Fibroblast of the aortic adventitia (primary cell): ENCODE measurements at regions not wholly inside any gene's neighbourhood (a gene's known extent, or its start where the extent isn't known, plus 50 kb on each side); places are given as distances from the start of the nearest gene placed in this dataset.

Source experiments
- DNase-seq: peaks from one replicate; pipeline ENCODE4 v3.0.0-alpha.2; 2010; ENCODE audit warnings: low read depth
- H3K4me3 ChIP-seq: 2 replicates; pipeline ENCODE4 v1.5.1; 2011; ENCODE audit warnings: low read depth, mild to moderate bottlenecking, control low read depth, low read length, moderate library complexity
- TF ChIP-seq, protein P1 (sequence below): IDR thresholded peaks from 2 replicates; pipeline ENCODE4 v1.5.1; 2011; ENCODE audit warnings: mild to moderate bottlenecking, low read length, control low read depth, inconsistent platforms; ENCODE audit not compliant: insufficient read depth

DNA sequence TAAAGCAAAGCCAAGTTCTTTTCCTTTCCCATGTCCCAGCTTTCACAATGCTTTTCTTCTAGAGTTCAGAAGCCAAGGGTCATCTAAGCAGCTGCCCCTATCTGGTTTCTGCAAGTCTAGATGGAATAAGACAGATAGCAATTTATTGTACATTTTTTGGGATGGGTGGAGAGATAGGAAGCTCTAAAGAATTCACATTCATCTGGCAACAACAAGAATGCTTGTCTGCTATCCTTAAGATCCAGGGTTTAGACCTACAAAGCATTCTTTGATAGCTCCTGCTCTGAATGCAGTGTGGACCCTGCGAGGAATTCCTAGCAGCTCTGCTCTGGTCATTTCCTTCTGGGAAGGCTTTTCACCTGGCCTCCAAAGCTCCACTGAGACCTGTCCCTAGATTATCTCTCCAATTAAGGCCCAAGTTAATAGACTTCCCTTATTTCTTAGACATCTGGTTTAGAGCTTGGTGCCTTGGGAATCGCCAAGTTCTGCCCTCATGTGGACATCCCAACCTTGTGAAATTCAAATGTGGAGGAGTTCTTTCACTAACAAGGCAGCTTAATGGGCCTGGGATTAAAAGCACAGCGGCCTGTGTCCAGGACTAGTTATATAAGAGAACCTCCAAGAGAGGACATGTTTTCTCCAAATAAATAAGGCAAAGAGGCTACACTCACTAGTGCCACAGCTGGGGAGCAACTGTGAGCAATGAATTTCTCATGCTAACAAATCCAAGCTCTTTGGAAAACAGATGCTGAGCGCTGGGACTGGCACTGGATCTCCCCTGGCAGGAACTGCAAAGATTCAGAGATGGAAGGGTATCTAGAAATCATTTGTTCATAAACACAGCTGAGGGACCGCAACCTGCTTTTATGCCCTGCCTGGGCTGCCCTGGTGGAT lies 384.5 kb upstream of the DDHD1 start:
- no peak overlapping the region for H3K4me3 ChIP-seq
- DNase-seq: peak; percentile 30
- TF ChIP-seq, protein P1, sequence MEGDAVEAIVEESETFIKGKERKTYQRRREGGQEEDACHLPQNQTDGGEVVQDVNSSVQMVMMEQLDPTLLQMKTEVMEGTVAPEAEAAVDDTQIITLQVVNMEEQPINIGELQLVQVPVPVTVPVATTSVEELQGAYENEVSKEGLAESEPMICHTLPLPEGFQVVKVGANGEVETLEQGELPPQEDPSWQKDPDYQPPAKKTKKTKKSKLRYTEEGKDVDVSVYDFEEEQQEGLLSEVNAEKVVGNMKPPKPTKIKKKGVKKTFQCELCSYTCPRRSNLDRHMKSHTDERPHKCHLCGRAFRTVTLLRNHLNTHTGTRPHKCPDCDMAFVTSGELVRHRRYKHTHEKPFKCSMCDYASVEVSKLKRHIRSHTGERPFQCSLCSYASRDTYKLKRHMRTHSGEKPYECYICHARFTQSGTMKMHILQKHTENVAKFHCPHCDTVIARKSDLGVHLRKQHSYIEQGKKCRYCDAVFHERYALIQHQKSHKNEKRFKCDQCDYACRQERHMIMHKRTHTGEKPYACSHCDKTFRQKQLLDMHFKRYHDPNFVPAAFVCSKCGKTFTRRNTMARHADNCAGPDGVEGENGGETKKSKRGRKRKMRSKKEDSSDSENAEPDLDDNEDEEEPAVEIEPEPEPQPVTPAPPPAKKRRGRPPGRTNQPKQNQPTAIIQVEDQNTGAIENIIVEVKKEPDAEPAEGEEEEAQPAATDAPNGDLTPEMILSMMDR: no peak

DNA sequence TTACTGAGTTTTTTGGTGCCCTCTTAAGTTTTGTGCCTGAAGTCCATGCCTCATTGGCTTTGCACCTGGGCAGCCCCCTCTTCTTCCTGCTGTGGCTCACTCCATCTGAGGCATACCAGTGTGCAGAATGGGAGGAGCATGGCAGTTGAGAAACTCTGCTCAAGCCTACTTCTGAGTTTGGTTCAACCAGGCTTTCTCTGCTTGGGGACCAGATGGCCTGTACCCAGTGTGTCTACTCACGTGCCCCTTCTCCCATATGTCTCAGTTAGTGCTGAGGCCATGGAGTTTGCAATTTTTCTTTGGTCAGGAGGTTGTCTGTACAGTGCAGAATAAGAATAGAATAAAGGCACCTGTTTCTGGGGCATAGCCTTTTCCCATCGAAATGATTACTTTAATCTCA lies 383.3 kb upstream of the DDHD1 start:
- no peak overlapping the region for H3K4me3 ChIP-seq
- DNase-seq: no peak
- TF ChIP-seq, protein P1: no peak

DNA sequence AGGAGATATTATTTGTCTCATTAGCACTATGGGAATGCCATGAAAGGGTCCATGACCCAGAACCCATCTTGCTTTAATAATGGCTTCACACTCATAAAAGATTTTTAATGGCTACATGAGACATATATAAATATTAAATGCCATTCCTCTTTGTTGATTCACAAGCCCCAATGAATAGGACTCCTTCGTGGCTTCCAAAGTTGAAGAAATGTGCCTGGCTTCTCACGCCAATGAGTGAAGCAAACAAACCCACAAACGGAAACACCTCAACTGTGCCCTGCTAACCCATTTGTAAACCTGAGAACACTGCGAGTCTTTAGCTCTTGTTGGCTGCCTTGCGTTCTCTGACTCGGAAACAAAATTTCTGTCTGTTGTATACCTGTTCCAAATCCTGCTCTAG lies 381.7 kb upstream of the DDHD1 start:
- DNase-seq: no peak
- TF ChIP-seq, protein P1: no peak
- H3K4me3 ChIP-seq: no peak overlapping the region

DNA sequence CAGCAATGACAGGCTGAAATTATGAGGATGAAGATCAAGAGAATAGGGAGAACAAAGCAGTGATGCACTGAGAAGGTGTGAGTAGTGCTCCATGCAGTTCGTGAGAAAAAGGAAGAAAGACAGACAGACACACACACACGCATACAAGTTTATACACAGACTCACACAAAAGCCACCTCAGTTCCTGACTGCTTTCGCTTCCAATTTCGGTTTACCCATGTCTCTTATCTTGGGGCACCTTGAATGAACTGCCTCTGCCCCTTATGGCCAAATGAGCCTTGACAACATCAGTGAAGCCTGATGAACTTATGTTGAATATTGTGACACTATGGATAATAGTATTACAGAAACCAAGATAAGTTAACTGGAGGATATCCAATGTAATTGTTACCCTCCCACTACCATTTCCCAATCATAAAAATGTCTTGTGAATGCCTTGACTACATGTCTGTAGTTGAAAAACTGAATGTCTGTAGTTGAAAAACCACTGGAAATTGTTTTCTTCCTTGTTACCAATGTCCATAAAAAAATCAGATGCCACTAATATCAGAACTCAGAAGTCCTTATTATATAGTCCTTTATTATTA lies 380.4 kb upstream of the DDHD1 start:
- DNase-seq: peak; percentile 50
- TF ChIP-seq, protein P1: no peak
- no peak overlapping the region for H3K4me3 ChIP-seq

DNA sequence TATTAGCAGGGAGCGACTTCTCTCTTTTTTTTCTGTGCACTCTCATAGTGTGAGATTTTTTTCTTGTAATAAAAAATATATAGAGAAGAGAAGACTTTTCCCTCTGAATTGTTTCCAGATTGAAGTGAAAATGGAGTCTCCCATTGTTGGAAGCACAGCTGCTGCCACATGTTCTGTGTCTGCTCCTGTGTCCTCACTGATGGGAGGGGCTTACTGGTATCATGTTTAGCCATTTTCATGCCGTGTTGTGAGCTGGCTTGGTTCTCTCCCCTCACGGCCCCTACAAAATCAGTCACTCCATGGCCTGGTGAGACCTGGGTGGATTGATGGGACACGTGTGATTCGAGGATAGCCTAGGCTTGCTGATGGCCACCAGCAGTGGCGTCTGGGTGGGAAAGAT lies 379.7 kb upstream of the DDHD1 start:
- no peak for DNase-seq
- H3K4me3 ChIP-seq: no peak overlapping the region
- TF ChIP-seq, protein P1: no peak

DNA sequence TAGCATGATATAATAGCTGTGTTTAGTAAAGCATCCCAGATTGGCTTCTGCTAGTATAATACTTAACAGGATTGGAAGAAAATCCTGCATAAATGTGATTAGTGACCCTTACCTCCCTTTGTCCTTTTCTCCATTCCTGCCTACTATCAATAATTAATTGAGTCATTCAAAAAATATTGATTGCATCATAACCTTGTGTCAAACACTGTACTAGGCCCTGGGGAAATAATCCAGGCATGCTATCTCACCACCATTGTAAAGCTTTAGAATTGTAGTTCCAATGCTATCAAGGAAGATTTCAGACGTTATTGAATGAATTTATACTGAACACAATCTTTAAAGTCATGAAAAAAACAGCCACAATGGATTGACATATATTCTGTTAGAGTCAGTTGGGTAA lies 378.6 kb upstream of the DDHD1 start:
- TF ChIP-seq, protein P1: no peak
- DNase-seq: no peak
- no peak overlapping the region for H3K4me3 ChIP-seq
